ENCODE measurements at regions not wholly inside any gene's neighbourhood (a gene's known extent, or its start where the extent isn't known, plus 50 kb on each side); places are given as distances from the start of the nearest gene placed in this dataset.
A peak's percentile ranks its signal among the peaks of the same experiment; 100 is the strongest.

DNA sequence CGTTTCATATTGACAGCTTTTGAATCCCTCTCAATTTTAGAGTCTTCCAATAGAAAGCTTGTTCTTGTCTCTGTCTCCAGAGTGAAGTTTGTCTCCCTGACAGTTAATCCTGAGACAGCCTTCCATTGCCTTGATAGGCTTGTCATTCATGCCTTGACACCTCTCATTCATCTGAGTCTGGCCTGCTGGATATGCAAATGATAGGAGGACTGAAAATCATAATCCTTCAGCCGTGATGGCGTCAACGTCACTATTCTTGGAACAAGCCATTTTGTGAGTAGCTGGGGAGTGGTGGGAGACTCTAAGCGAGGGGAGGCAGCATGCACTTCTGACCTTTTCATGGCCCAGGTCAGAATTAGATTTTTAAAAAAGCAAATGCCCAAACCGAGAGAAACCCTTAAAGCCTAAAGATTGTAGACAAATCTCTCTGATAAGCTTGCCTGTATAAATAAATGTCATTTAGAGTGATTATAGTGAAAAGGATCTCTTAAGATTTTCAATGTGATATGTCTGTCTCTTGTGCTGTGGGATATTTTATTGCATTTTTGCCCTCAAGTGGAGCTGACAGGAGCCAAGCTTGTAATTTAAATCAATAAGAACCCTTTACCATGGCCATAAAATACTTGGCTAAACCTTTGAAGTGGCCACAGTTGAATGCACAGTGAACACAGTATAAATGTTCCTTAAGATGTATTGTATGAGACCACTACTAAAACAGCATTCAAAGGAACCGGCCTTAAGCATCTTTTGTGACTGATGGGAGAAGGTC is 148.8 kb downstream of the SNX10 start:
- DNase-seq (no peak), ATAC-seq (no peak)
- Histone ChIP-seq H3K4me1 (peaks cover 24% of the 10 kb centered on the region), H3K36me3 (replicated peaks in 1 of 2; ENCODE audit: insufficient read depth in 1 of 2, low read depth in 2 of 2) (no peaks in the 10 kb centered on the region), H3K9me3 (no peaks in the 10 kb centered on the region), H3K4me3 (no peak overlapping the region), H3K27me3 (no peaks in the 10 kb centered on the region), H3K27ac (peak overlapping the region in 3 of 4 donors; percentile 52 to 68 (median 56))
- TF ChIP-seq, protein P1, sequence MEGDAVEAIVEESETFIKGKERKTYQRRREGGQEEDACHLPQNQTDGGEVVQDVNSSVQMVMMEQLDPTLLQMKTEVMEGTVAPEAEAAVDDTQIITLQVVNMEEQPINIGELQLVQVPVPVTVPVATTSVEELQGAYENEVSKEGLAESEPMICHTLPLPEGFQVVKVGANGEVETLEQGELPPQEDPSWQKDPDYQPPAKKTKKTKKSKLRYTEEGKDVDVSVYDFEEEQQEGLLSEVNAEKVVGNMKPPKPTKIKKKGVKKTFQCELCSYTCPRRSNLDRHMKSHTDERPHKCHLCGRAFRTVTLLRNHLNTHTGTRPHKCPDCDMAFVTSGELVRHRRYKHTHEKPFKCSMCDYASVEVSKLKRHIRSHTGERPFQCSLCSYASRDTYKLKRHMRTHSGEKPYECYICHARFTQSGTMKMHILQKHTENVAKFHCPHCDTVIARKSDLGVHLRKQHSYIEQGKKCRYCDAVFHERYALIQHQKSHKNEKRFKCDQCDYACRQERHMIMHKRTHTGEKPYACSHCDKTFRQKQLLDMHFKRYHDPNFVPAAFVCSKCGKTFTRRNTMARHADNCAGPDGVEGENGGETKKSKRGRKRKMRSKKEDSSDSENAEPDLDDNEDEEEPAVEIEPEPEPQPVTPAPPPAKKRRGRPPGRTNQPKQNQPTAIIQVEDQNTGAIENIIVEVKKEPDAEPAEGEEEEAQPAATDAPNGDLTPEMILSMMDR (IDR thresholded peaks at IDR 0.05) = no peak
- TF ChIP-seq POLR2A (IDR thresholded peaks at IDR 0.05) = no peak
- intact Hi-C loops (cut with DNase I) = no loop called here
- WGBS, 2 donors = 81 to 89% methylated on average over 7 of the region's 7 CpGs

DNA sequence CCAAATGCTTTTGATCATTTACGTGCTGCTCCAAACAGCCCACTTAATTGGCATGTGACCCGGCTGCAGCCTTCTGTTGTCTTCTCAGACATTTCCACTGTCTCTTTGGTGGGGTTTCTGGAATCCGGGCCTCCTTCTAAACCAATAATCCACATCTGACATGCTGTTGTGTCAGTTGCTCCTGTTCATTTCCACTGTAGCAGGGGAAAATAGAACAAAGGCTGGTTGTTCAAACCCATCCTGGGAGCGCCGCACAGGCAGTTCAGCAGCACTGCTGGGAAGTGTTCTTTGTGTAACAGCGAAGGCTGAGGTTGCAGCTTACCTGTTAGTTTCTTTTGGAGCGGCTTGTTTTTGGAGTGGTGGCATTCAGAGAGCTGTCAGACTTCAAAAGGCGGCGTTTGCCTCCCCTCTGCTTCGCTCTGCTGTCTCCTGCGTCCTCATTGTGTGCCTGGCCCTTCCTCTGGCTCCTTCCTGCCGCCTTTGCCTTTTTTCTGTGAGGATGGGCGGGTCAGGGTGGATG is 149.4 kb downstream of the SNX10 start:
- ATAC-seq = peak; percentile 68

DNA sequence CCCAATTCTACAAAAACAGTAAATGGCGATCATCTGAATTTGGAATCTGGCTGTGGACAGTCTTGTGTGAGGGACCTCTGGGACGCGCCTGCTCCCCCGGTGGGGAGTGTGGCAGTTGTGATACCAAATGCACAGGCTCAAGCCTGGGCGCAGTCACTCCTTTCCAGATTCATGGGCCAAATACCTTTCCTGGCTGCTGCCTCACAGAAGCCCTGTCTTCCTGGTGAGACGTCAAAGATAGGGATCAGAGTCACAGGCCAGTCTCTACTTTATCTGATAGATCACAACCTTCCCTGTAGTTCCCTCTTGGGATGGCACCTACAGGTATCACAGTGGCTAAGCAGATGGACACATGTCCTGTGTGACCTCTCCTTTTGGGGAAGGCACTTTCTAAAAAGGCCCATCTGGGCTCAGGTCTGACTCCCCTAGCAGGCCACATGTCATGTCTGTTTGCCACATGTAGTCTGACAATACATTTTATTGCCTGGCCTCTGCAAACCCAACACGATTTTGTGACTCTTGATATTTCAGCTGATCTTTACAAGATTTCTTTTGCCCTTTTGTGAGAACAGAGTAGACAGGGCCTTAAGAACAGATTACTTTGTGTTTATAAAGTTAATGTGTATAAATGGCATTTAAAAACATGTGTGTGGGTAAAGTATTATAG is 150.1 kb downstream of the SNX10 start:
- Histone ChIP-seq H3K27ac (peak overlapping the region in 3 of 4 donors; percentile 52 to 68 (median 56)), H3K27me3 (no peaks in the 10 kb centered on the region), H3K4me1 (peaks cover 24% of the 10 kb centered on the region), H3K36me3 (replicated peaks in 1 of 2; ENCODE audit: insufficient read depth in 1 of 2, low read depth in 2 of 2) (no peaks in the 10 kb centered on the region), H3K9me3 (no peaks in the 10 kb centered on the region), H3K4me3 (no peak overlapping the region)
- WGBS, 2 donors = 85% methylated on average over 7 of the region's 7 CpGs
- TF ChIP-seq, protein P1 (IDR thresholded peaks at IDR 0.05) = no peak
- TF ChIP-seq POLR2A (IDR thresholded peaks at IDR 0.05) = no peak
- no peak for DNase-seq
- no peak for ATAC-seq
- intact Hi-C loops (cut with DNase I) = no loop called here

More for the DNA sequence above, 149.4 kb downstream of the SNX10 start:
- peak in 2 of 4 donors; percentile 17 to 28 for DNase-seq
- no peaks in the 10 kb centered on the region for H3K9me3 ChIP-seq
- intact Hi-C loops (cut with DNase I) = no loop called here
- H3K36me3 ChIP-seq (replicated peaks in 1 of 2; ENCODE audit: insufficient read depth in 1 of 2, low read depth in 2 of 2) = no peaks in the 10 kb centered on the region
- 68 to 79% methylated on average over 13 of the region's 13 CpGs for WGBS, 2 donors
- peaks cover 24% of the 10 kb centered on the region for H3K4me1 ChIP-seq
- H3K27me3 ChIP-seq = no peaks in the 10 kb centered on the region
- H3K27ac ChIP-seq = peak overlapping the region in 3 of 4 donors; percentile 52 to 68 (median 56)
- TF ChIP-seq, protein P1 (IDR thresholded peaks at IDR 0.05) = no peak
- no peak for TF ChIP-seq POLR2A (IDR thresholded peaks at IDR 0.05)
- no peak overlapping the region for H3K4me3 ChIP-seq

DNA sequence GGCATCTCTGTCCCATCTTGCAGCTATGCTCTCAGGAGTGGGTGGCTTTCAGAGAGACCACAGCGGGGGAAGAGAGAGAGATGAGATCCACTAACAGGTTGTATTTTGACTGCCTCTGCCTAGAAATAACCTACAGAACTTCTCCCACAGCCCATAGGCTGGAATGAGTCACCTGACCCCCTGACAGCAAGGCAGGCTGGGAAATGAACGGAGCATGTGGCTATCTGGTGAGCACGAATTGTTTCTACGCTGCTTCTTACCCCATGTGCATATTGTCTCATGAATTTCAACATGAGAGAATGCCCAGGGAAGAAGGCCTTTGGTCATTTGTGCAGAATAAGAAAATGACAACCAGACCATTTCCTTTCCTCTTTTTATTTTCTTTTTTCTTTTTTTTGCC is 151.3 kb downstream of the SNX10 start:
- no peak overlapping the region for H3K4me3 ChIP-seq
- no peak for TF ChIP-seq POLR2A (IDR thresholded peaks at IDR 0.05)
- TF ChIP-seq, protein P1 (IDR thresholded peaks at IDR 0.05) = no peak
- no peak for DNase-seq
- no peak for ATAC-seq
- no peaks in the 10 kb centered on the region for H3K36me3 ChIP-seq (replicated peaks in 1 of 2; ENCODE audit: insufficient read depth in 1 of 2, low read depth in 2 of 2)
- WGBS, 2 donors = 92 to 96% methylated on average over 4 of the region's 4 CpGs
- no peaks in the 10 kb centered on the region for H3K9me3 ChIP-seq
- H3K27ac ChIP-seq = no peak overlapping the region
- no peaks in the 10 kb centered on the region for H3K27me3 ChIP-seq
- intact Hi-C loops (cut with DNase I) = no loop called here
- H3K4me1 ChIP-seq = peaks cover 24% of the 10 kb centered on the region
